ENCODE measurements at regions not wholly inside any gene's neighbourhood (a gene's known extent, or its start where the extent isn't known, plus 50 kb on each side); places are given as distances from the start of the nearest gene placed in this dataset.
"Not testable (repeated sequence)": the region's sequence is repeated elsewhere in the genome, so short reads cannot be mapped to it uniquely, and the experiment has no call there.

GRCh38 chr19:28444362-28444761 is 768.6 kb downstream of the UQCRFS1 start:
- no peak for DNase-seq (ENCODE audit: low read depth in 2 of 2)

DNA sequence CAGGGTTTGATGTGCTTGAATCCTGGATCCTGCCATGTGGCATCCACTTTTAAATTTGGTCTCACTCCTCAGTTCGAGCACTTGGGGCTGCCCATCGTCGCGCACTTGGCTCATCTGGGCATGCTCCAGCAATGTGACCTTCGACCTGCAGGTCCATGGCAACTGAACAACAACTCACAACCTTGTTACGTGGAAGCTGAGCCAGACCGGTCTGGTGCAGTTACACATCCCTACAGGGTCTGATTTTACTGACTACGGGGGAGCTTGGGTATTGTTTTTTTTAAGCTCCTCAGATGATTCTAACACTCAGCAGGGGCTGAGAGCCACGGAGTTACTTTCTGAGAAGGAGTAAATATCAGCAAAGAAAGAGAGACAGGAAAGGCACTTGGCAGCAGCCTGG is 769.6 kb downstream of the UQCRFS1 start:
- DNase-seq (ENCODE audit: low read depth in 2 of 2) = no peak

- no peak for DNase-seq (ENCODE audit: low read depth in 2 of 2)
Measured at GRCh38 chr19:28437390-28438346, 775.3 kb downstream of the UQCRFS1 start.

GRCh38 chr19:28436320-28436719 is 776.6 kb downstream of the UQCRFS1 start:
- DNase-seq (ENCODE audit: low read depth in 2 of 2) = no peak

DNA sequence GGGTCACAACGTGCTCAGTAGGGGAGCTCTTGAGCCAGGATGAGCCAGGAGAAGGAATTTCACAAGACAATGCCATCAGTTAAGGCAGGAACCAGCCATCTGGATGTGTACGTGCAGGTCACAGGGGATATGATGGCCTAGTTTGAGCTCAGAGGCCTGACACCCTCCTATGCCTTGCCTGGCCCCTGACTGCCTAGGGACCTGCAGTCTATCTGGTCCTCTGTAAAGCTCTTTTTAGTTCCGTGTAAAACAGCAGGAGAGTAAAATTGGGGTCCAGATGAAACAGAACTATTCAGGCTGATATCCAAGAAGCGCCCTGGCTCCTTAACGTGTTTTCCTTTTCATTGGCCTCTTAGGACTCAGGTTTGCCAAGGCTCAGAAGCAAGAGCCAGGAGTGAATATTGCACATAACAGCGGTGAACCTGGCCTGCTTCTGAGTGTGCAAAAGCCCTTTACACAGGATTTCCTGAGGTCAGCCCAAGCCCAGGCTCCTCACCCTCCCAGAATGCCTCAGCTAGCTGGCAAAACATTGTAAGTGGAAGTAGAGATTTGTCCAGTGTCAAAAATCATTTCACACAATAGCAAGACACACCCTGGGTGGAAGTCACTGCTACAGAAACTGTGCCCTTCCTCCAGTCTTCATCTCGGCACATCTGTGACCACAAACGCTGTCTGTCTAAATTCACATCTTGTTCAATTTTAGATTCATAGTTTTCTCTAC is 777.2 kb downstream of the UQCRFS1 start:
- no peak for DNase-seq (ENCODE audit: low read depth in 2 of 2)

- DNase-seq (ENCODE audit: low read depth in 2 of 2) = not testable (repeated sequence)
Measured at GRCh38 chr19:28434794-28435193, 778.2 kb downstream of the UQCRFS1 start.

GRCh38 chr19:28434365-28434764 is 778.6 kb downstream of the UQCRFS1 start:
- not testable (repeated sequence) for DNase-seq (ENCODE audit: low read depth in 2 of 2)

- not testable (repeated sequence) for DNase-seq (ENCODE audit: low read depth in 2 of 2)
Measured at GRCh38 chr19:28433166-28433565, 779.8 kb downstream of the UQCRFS1 start.

DNA sequence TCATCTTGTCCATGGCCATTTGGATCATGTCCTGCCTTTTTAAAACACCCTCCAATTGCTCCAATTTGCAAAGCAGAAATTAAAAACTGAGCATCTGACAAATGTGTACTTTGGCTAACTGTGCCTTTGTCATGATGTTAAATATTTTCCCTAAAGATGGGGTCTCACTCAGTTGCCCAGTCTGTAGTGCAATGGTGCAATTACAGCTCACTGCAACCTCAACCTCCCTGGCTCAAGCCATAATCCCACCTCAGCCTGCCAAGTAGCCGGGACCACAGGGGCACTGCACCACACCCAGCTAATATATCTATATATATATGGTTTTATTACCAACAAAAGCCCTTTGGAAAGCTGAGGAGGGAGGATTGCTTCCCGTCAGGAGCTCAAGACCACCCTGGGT is 782.7 kb downstream of the UQCRFS1 start:
- DNase-seq (ENCODE audit: low read depth in 2 of 2) = no peak

GRCh38 chr19:28429356-28429755 is 783.6 kb downstream of the UQCRFS1 start:
- DNase-seq (ENCODE audit: low read depth in 2 of 2) = no peak

DNA sequence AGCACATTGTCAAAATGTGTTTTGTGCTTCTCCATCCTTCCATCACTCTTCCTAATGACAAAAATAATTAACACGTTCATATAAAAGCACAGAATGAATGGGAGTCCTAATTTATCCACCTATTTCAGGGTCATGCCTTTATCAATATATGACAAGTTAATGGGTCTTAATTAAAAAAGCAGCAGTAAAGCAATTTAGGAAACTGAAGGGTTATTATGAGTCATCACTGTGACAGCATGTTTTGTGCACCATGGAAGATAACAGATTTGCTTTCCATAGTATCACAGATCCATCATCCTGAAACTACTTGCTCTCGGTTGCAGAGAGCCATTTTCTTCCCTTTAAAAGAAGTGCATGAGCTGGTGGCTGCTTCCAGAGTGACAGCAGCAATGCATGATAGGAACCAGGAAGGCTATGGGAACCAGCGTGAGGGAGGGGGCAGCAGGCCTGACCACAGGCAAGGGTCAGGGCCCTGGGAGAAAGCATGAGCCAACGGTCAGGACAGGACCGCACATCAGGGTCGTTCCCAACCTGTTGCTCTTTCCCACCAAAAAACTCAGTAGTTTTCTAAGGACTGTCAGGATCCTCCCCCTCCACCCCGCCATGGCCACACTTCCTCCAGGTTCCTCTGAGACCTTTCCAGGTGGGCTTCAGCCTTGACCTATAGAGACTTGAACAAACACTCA is 784.1 kb downstream of the UQCRFS1 start:
- no peak for DNase-seq (ENCODE audit: low read depth in 2 of 2)

GRCh38 chr19:28427376-28428083 is 785.4 kb downstream of the UQCRFS1 start:
- DNase-seq (ENCODE audit: low read depth in 2 of 2) = no peak

DNA sequence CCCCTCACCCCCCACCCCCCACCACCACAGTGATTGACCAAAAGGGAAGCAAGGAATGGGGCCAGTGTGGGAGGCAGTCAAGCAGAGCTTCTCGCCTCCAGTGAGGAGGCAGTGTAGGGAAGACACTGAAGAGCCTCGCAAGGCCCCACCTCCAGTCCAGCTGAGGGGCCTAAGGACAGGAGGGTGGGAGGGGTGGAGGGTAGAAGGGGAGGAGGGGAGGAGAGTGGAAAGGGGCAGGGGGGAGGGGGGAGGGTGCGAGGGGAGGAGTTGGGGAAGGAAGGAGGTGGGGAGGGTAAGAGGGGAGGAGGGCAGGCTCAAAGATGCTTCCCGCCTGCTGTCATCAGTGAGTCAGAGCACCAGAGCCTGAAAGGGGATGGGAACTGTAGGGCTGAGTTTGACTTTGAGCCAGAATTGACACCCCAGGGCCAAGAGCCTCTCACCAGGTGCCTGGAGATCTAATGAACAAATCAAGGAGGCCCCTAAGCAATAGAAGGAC is 786.2 kb downstream of the UQCRFS1 start:
- DNase-seq (ENCODE audit: low read depth in 2 of 2) = no peak

DNA sequence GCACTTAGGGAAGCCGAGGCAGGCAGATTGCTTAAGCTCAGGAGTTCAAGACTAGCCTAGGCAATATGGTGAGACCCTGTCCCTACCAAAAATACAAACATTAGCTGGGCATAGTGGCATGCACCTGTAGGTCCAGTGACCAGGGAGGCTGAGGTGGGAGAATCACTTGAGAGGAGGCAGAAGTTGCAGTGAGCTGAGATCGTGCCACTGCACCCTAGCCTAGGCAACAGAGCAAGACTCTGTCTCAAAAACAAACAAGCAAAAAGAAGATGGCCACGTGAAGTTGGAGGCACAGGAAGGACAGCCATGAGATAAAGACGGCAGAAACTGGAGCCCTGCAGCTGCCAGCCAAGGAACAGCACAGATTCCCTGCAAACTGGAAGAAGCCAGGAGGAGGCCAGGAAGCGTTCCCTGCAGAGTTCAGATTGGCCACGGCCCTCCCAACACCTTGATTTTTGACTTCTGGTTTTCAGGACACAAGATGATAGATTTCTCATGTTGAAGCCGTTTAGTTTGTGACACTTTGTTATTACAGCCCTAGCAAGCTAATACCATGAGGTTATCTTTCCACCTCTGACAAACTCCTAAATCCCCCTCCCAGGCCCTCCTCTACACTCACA is 786.7 kb downstream of the UQCRFS1 start:
- no peak for DNase-seq (ENCODE audit: low read depth in 2 of 2)

GRCh38 chr19:28425046-28425931 is 787.7 kb downstream of the UQCRFS1 start:
- no peak for DNase-seq (ENCODE audit: low read depth in 2 of 2)

DNA sequence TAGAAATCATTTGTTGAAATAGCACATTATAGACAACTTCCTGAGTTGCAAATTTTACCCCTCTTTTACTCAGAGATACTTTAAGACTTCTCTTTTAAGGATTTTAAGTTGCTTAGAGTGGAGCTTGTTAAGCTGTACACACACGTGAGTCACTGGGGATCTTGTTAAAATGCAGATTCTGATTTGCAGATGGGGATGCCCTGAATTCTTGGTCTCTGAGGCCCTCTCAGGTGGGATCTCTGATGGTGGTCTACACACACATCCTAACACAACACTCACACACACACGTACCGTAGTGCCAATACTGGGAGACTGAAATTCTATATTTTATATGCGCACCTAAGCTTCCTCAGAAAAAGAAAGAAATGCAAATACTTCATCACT is 788.3 kb downstream of the UQCRFS1 start:
- DNase-seq (ENCODE audit: low read depth in 2 of 2) = no peak

DNA sequence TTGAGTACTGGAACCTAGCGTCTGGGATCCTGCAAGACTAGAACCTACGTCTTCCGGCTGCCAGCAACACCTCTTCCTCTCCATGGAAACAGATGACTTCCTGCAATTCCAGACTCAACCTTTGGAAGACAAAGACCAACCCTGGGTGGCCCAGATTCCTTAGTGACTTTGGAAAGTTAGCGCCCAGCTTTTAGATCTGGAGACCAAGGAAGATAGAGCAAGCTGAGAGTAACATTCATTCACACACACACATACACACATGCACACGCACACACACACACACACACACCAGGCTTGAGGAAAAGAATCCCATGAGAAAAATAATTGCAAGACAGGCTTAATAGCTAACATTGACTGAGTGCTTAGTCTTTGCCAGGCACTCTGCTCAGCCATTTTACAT is 788.9 kb downstream of the UQCRFS1 start:
- no peak for DNase-seq (ENCODE audit: low read depth in 2 of 2)

- no peak for DNase-seq (ENCODE audit: low read depth in 2 of 2)
Measured at GRCh38 chr19:28422791-28423650, 789.9 kb downstream of the UQCRFS1 start.

DNA sequence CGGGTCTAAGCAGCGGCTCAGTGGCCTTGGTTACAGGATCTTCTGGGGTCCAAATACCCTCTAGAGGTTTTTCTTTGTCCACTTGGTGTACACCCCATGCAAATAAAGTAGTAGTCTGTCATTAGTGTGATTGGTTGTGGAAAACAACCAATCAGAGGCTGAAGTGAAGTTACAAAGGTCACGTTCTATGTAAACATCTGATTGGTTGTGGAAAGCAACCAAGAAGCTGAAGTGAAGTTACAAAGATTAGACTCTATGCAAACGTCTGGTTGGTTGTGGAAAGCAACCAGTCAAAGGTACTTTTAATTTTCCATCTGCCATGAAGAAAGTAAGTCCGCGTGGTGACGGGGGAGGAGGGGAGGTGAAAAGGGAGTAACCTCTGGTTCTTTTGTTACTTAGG is 790.9 kb downstream of the UQCRFS1 start:
- no peak for DNase-seq (ENCODE audit: low read depth in 2 of 2)

Data from stimulated activated CD8-positive, alpha-beta memory T cell treated with anti-CD3 and anti-CD28 coated beads, Interleukin-7, amount 100 ng/mL, for 4 hours (primary cell).